Activated CD8-positive, alpha-beta T cell treated with anti-CD3 and anti-CD28 coated beads for 36 hours (primary cell): ENCODE measurements at regions not wholly inside any gene's neighbourhood (a gene's known extent, or its start where the extent isn't known, plus 50 kb on each side); places are given as distances from the start of the nearest gene placed in this dataset.

Experiments used
- ATAC-seq: fragments of 200-7000 bp; cut with Tn5 transposase; one replicate; pipeline ENCODE4 v1.10.0; 2021; ENCODE audit warnings: mild to moderate bottlenecking, moderate library complexity
- CTCF ChIA-PET: fragments of 350-600 bp; sonication (Branson Sonifier 250); formaldehyde crosslinking; loops from one replicate; lab custom pipeline; 2021; ENCODE audit warnings: antibody characterized with exemption; lab: Charles Lee
- POLR2A ChIA-PET: fragments of 350-600 bp; sonication (Branson Sonifier 250); formaldehyde crosslinking; loops from one replicate; lab custom pipeline; 2021; ENCODE audit warnings: antibody characterized with exemption; lab: Charles Lee
- DNase-seq: peaks from one replicate; pipeline ENCODE4 v3.0.0-alpha.2; 2020
- H3K27ac Mint-ChIP-seq: one replicate; pipeline ENCODE4 v1.8.0; 2021; ENCODE audit warnings: mild to moderate bottlenecking, mixed read lengths
- H3K27me3 Mint-ChIP-seq: one replicate; pipeline ENCODE4 v1.8.0; 2021; ENCODE audit warnings: mixed read lengths
- H3K36me3 Mint-ChIP-seq: one replicate; pipeline ENCODE4 v1.8.0; 2021; ENCODE audit warnings: low read depth, mixed read lengths
- H3K4me1 Mint-ChIP-seq: one replicate; pipeline ENCODE4 v1.8.0; 2021; ENCODE audit warnings: low read depth, mixed read lengths
- H3K4me3 Mint-ChIP-seq: one replicate; pipeline ENCODE4 v1.8.0; 2021; ENCODE audit warnings: mild to moderate bottlenecking, moderate library complexity, mixed read lengths
- H3K9me3 Mint-ChIP-seq: one replicate; pipeline ENCODE4 v1.8.0; 2021; ENCODE audit warnings: mixed read lengths
- CTCF ChIP-seq: fragments of 200-600 bp; IDR thresholded peaks from one replicate; pipeline ENCODE4 v1.8.0; 2022; ENCODE audit warnings: antibody characterized with exemption, mild to moderate bottlenecking
- intact Hi-C: fragments of 100-400 bp; cut with micrococcal nuclease; formaldehyde crosslinking; loops from one replicate; pipeline ENCODE4 v1.10.0; 2022

- POLR2A ChIA-PET, result interaction anchor here (0.6 kb wide), 1 partner anchor 34 kb away, joined by 4 read pairs; no protein-coding TSS in a partner anchor
- no peak for ATAC-seq
- no peak for DNase-seq
- H3K27ac Mint-ChIP-seq, result no peak overlapping the region
- H3K4me1 Mint-ChIP-seq, result peaks cover 6% of the 10 kb centered on the region
- CTCF ChIA-PET, result interaction anchor here (1.2 to 1.7 kb wide), 2 partner anchors 29 to 30 kb away, joined by 3 to 5 read pairs; no protein-coding TSS in a partner anchor
- H3K9me3 Mint-ChIP-seq, result no peaks in the 10 kb centered on the region
- H3K4me3 Mint-ChIP-seq, result no peak overlapping the region
- intact Hi-C loops, result no loop called here
- no peaks in the 10 kb centered on the region for H3K36me3 Mint-ChIP-seq
- no peak for TF ChIP-seq CTCF
- peaks cover 13% of the 10 kb centered on the region for H3K27me3 Mint-ChIP-seq
Observed at GRCh38 chr4:81883530-81884450, 412.1 kb upstream of the RASGEF1B start.

- peaks cover 13% of the 10 kb centered on the region for H3K27me3 Mint-ChIP-seq
- no peaks in the 10 kb centered on the region for H3K9me3 Mint-ChIP-seq
- intact Hi-C loops, result no loop called here
- no peak overlapping the region for H3K4me3 Mint-ChIP-seq
- CTCF ChIA-PET, result interaction anchor here (1.2 kb wide), 1 partner anchor 30 kb away, joined by 3 read pairs; no protein-coding TSS in a partner anchor
- ATAC-seq (no peak), DNase-seq (no peak)
- POLR2A ChIA-PET, result no interaction called here
- TF ChIP-seq CTCF, result no peak
- no peaks in the 10 kb centered on the region for H3K36me3 Mint-ChIP-seq
- H3K4me1 Mint-ChIP-seq, result peaks cover 6% of the 10 kb centered on the region
- no peak overlapping the region for H3K27ac Mint-ChIP-seq
Observed at GRCh38 chr4:81883004-81883403, 411.3 kb upstream of the RASGEF1B start.

- intact Hi-C loops, result no loop called here
- TF ChIP-seq CTCF, result no peak
- Mint-ChIP-seq H3K9me3 (no peaks in the 10 kb centered on the region), H3K27me3 (peaks cover 10% of the 10 kb centered on the region), H3K4me1 (peaks cover 6% of the 10 kb centered on the region), H3K4me3 (no peak overlapping the region), H3K36me3 (no peaks in the 10 kb centered on the region), H3K27ac (no peak overlapping the region)
- no peak for ATAC-seq
- CTCF ChIA-PET, result interaction anchor here (1.2 to 1.3 kb wide), 2 partner anchors 29 to 31 kb away, joined by 3 read pairs; no protein-coding TSS in a partner anchor
- no peak for DNase-seq
- POLR2A ChIA-PET, result interaction anchor here (0.6 kb wide), 1 partner anchor 56 kb away, joined by 3 read pairs; no protein-coding TSS in a partner anchor
Observed at GRCh38 chr4:81881855-81882621, 410.3 kb upstream of the RASGEF1B start.

- Mint-ChIP-seq H3K36me3 (no peaks in the 10 kb centered on the region), H3K27ac (no peak overlapping the region), H3K9me3 (no peaks in the 10 kb centered on the region), H3K4me1 (no peaks in the 10 kb centered on the region), H3K27me3 (peaks cover 1% of the 10 kb centered on the region), H3K4me3 (no peak overlapping the region)
- POLR2A ChIA-PET, result no interaction called here
- intact Hi-C loops, result no loop called here
- ATAC-seq (no peak), DNase-seq (no peak)
- no peak for TF ChIP-seq CTCF
- CTCF ChIA-PET, result interaction anchor here (1.0 kb wide), 1 partner anchor 37 kb away, joined by 3 read pairs; no protein-coding TSS in a partner anchor
Observed at GRCh38 chr4:81876106-81876505, 404.4 kb upstream of the RASGEF1B start.
